ENCODE measurements at regions not wholly inside any gene's neighbourhood (a gene's known extent, or its start where the extent isn't known, plus 50 kb on each side); places are given as distances from the start of the nearest gene placed in this dataset.

DNA sequence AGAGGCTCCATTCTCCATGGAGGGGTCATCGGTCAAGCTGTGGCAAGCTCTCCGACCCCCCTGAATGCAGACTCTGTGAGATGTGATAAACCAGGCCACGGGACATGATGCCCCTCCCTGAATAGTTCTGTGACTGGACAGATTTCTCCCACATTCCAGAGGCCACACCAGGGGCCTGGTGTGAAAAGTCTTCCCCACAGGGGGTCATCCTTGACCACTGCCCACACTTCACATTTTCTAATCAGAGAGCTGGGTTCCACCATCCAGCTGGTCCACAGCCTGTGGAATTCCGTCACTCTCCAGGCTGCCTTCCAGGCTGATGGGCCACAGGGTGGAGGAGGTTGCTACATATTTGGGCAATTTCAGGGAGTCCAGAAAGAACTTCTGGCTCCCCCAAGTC is 51.3 kb upstream of the CYRIA start:
- H3K27ac ChIP-seq (ENCODE audit: low read depth, low read length) = no peak overlapping the region
- POLR2A ChIA-PET (ENCODE audit: partially characterized antibody) = no interaction called here
- H3K36me3 ChIP-seq (ENCODE audit: insufficient read depth, low read length) = no peaks in the 10 kb centered on the region
- no peaks in the 10 kb centered on the region for H3K4me1 ChIP-seq (ENCODE audit: insufficient read depth, low read length)
- no peak for DNase-seq
- H3K27me3 ChIP-seq (ENCODE audit: insufficient read depth, low read length) = no peaks in the 10 kb centered on the region
- Mint-ChIP-seq H3K9me3 (no peaks in the 10 kb centered on the region), H3K27me3 (peaks cover 4 to 5% of the 10 kb centered on the region in 2 donors), H3K36me3 (no peaks in the 10 kb centered on the region), H3K4me1 (no peaks in the 10 kb centered on the region), H3K27ac (no peak overlapping the region), H3K4me3 (no peak overlapping the region)
- CTCF ChIA-PET (ENCODE audit: partially characterized antibody) = no interaction called here
- intact Hi-C loops (cut with micrococcal nuclease) = no loop called here
- no peaks in the 10 kb centered on the region for H3K9me3 ChIP-seq (ENCODE audit: control insufficient read depth in 1 of 2, low read length in 2 of 2)
- no peak overlapping the region for H3K4me3 ChIP-seq (ENCODE audit: low read length in 2 of 2)

DNA sequence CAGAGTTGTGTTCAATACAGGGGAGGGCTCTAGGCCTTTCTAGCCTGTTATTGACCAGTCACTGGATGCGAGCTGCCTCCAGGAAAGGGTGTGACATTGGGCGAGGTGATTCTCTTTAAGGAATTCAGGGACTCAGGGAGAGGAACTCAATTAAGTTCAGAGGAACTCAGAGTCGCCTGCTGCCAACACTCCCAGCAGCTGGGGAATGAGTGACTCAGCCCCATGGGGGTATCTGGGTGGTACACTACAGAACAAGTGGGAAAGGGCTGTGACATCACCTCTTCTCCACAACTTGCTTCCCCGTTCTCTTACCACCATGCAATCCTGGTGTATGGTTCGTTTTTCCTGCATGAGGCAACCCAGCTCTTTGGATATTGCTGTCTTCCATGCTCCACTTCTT is 50.4 kb upstream of the CYRIA start:
- Histone ChIP-seq H3K27me3 (ENCODE audit: insufficient read depth, low read length) (no peaks in the 10 kb centered on the region), H3K36me3 (ENCODE audit: insufficient read depth, low read length) (no peaks in the 10 kb centered on the region), H3K9me3 (ENCODE audit: control insufficient read depth in 1 of 2, low read length in 2 of 2) (no peaks in the 10 kb centered on the region), H3K4me3 (ENCODE audit: low read length in 2 of 2) (no peak overlapping the region), H3K4me1 (ENCODE audit: insufficient read depth, low read length) (no peaks in the 10 kb centered on the region), H3K27ac (ENCODE audit: low read depth, low read length) (no peak overlapping the region)
- ChIA-PET POLR2A (ENCODE audit: partially characterized antibody) (no interaction called here), CTCF (ENCODE audit: partially characterized antibody) (no interaction called here)
- intact Hi-C loops (cut with micrococcal nuclease) = no loop called here
- no peak overlapping the region for H3K4me3 Mint-ChIP-seq
- no peaks in the 10 kb centered on the region for H3K4me1 Mint-ChIP-seq
- H3K9me3 Mint-ChIP-seq = no peaks in the 10 kb centered on the region
- no peak overlapping the region for H3K27ac Mint-ChIP-seq
- no peaks in the 10 kb centered on the region for H3K36me3 Mint-ChIP-seq
- peaks cover 4 to 9% of the 10 kb centered on the region in 2 donors for H3K27me3 Mint-ChIP-seq
- DNase-seq = no peak
